HEK293 (cell line): ENCODE measurements at regions not wholly inside any gene's neighbourhood (a gene's known extent, or its start where the extent isn't known, plus 50 kb on each side); places are given as distances from the start of the nearest gene placed in this dataset.

Experiments
- TCF7L2 ChIP-seq: IDR thresholded peaks from 2 replicates; pipeline ENCODE4 v1.6.1; 2011; ENCODE audit warnings: low read depth, mild to moderate bottlenecking, inconsistent platforms, low read length, moderate library complexity, borderline replicate concordance
- ZBTB1 ChIP-seq: fragments of 450-650 bp; formaldehyde crosslinking; IDR thresholded peaks from 2 replicates; pipeline ENCODE4 v1.5.1; 2016; ENCODE audit warnings: missing biosample characterization, missing genetic modification characterization
- ZBTB21 ChIP-seq: fragments of 450-650 bp; formaldehyde crosslinking; IDR thresholded peaks from 2 replicates; pipeline ENCODE4 v1.5.1; 2017; ENCODE audit warnings: missing biosample characterization, missing genetic modification characterization
- ZNF473 ChIP-seq: fragments of 450-650 bp; formaldehyde crosslinking; IDR thresholded peaks from 2 replicates; pipeline ENCODE4 v1.5.1; 2017; ENCODE audit warnings: missing biosample characterization, missing genetic modification characterization
- ZNF776 ChIP-seq: fragments of 450-650 bp; formaldehyde crosslinking; IDR thresholded peaks from 2 replicates; pipeline ENCODE4 v1.5.0; 2017; ENCODE audit warnings: missing biosample characterization, missing genetic modification characterization, borderline replicate concordance
- ZNF792 ChIP-seq: fragments of 450-650 bp; formaldehyde crosslinking; IDR thresholded peaks from 2 replicates; pipeline ENCODE4 v1.5.1; 2016; ENCODE audit warnings: missing biosample characterization, missing genetic modification characterization
- TF ChIP-seq, protein P1 (sequence below): fragments of 450-650 bp; formaldehyde crosslinking; IDR thresholded peaks from 2 replicates; pipeline ENCODE4 v1.5.1; 2016; ENCODE audit warnings: missing biosample characterization, missing genetic modification characterization
- TF ChIP-seq, protein P2 (sequence below): fragments of 450-650 bp; formaldehyde crosslinking; IDR thresholded peaks from 2 replicates; pipeline ENCODE4 v1.5.1; 2016; ENCODE audit warnings: missing biosample characterization, missing genetic modification characterization

DNA sequence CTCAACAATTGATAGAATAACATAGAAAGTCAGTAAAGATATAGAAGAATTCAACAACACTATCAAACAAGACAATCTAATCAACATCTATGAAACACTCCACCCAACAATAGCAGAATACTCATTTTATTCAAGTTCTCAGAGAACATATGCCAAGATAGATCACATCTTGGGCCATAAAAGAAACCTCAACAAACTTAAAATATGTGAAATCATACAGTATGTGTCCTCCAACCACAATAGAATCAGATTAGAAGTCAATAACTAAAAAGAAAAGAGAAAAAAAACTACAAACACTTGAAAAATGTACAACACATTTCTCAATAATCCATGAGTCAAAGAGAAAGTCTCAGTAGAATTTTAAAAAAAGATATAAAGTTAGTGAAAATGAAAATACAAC lies 78.6 kb upstream of the LDB2 start:
- TF ChIP-seq, protein P1, sequence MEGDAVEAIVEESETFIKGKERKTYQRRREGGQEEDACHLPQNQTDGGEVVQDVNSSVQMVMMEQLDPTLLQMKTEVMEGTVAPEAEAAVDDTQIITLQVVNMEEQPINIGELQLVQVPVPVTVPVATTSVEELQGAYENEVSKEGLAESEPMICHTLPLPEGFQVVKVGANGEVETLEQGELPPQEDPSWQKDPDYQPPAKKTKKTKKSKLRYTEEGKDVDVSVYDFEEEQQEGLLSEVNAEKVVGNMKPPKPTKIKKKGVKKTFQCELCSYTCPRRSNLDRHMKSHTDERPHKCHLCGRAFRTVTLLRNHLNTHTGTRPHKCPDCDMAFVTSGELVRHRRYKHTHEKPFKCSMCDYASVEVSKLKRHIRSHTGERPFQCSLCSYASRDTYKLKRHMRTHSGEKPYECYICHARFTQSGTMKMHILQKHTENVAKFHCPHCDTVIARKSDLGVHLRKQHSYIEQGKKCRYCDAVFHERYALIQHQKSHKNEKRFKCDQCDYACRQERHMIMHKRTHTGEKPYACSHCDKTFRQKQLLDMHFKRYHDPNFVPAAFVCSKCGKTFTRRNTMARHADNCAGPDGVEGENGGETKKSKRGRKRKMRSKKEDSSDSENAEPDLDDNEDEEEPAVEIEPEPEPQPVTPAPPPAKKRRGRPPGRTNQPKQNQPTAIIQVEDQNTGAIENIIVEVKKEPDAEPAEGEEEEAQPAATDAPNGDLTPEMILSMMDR (tag by site-specific recombination), result no peak
- TF ChIP-seq, protein P2, sequence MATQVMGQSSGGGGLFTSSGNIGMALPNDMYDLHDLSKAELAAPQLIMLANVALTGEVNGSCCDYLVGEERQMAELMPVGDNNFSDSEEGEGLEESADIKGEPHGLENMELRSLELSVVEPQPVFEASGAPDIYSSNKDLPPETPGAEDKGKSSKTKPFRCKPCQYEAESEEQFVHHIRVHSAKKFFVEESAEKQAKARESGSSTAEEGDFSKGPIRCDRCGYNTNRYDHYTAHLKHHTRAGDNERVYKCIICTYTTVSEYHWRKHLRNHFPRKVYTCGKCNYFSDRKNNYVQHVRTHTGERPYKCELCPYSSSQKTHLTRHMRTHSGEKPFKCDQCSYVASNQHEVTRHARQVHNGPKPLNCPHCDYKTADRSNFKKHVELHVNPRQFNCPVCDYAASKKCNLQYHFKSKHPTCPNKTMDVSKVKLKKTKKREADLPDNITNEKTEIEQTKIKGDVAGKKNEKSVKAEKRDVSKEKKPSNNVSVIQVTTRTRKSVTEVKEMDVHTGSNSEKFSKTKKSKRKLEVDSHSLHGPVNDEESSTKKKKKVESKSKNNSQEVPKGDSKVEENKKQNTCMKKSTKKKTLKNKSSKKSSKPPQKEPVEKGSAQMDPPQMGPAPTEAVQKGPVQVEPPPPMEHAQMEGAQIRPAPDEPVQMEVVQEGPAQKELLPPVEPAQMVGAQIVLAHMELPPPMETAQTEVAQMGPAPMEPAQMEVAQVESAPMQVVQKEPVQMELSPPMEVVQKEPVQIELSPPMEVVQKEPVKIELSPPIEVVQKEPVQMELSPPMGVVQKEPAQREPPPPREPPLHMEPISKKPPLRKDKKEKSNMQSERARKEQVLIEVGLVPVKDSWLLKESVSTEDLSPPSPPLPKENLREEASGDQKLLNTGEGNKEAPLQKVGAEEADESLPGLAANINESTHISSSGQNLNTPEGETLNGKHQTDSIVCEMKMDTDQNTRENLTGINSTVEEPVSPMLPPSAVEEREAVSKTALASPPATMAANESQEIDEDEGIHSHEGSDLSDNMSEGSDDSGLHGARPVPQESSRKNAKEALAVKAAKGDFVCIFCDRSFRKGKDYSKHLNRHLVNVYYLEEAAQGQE (tag by site-specific recombination), result no peak
- TF ChIP-seq ZBTB21 (no peak), ZNF792 (tag by site-specific recombination) (no peak), ZNF776 (no peak), TCF7L2 (no peak), ZNF473 (no peak), ZBTB1 (no peak)
